HG02852 (cell line): ENCODE measurements at regions not wholly inside any gene's neighbourhood (a gene's known extent, or its start where the extent isn't known, plus 50 kb on each side); places are given as distances from the start of the nearest gene placed in this dataset.

Experiments used
- ATAC-seq: cut with Tn5 transposase; IDR thresholded peaks from one replicate; pipeline ENCODE4 v1.9.1; 2021; ENCODE audit warnings: mild to moderate bottlenecking, moderate library complexity; ENCODE audit not compliant: unreplicated experiment

DNA sequence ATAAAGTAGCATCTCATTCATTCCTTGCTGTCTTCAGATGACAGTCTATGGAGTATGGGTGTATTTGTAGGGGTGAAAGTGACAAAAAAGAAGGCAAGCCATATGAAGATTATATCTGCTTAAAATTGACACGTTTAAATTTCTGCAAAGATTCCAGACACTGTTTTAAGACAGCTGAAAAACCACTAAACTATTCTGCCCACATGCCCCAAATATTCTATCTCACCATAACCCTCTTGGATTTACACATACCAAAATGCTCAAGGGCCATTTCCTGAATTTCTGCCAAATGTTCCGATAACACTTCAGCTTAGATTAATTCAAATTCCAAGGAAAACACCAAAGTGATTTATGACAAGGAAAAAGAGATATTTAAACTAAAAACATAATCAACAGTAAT lies 99.9 kb upstream of the IL6 start:
- no peak for ATAC-seq

DNA sequence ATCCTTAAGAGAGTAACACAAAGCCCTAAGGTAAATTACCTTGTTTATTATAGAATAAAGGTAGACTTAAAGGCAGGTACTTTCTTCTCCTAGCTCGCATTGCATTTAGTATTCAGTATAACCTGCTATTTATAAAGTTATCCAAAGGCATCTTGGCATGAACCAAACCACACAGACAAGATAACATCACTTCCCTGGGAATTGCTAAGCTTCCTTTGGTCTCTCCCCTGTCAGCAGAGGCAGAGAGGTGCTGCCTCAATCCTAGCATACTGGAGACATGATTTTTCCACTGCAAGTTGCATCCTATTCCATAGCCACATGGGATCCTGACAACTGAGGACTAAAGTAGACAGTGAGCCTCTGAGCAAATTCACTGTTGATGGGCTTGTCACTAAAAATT lies 101.7 kb upstream of the IL6 start:
- no peak for ATAC-seq

DNA sequence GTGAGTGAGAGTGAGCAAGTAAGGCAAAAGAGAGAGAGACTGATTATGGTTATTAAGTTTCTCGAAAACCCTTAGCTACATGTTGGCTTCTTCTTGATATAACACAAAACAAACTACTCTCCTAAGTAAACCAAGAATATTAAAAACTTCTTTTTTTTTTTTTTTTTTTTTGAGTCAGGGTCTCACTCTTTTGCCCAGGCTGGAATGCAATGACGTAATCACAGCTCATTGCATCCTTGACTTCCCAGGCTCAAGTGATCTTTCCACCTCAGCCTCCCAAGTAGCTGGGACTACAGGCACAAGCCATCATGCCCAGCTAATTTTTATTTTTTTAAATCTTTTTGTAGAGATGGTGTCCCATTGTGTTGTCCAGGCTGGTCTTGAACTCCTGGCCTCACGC lies 102.2 kb upstream of the IL6 start:
- ATAC-seq: no peak

DNA sequence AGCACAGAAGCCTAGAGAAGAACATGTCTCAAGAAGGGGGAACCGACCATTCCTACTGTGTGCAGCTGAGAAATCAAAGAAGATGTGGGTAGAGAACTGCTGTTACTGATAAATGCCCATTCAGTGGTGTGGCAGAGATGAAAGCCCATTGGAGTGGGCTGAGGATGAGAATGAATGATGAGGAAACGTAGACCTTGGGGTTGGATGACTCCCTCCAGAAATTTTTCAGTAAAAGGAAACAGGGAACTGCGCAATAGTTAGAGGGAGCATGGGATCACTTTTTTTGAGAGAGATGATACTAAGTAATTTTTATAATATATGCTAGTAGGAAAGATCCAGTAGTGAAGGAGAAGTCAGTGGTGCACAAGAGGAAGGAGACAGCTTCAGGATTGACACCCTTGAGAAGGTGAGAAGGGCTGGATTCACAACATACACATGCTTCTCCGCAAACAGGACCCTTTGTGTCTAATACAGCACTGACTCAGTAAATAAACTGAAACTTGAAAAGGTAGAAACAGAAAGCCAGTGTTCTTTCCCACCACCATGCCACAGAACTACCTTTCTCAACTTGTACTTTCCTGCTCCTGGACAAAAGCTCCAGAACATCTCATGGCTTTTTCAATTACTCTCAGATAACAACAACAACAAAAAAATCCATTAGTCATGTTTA lies 104.7 kb upstream of the IL6 start:
- ATAC-seq: no peak

DNA sequence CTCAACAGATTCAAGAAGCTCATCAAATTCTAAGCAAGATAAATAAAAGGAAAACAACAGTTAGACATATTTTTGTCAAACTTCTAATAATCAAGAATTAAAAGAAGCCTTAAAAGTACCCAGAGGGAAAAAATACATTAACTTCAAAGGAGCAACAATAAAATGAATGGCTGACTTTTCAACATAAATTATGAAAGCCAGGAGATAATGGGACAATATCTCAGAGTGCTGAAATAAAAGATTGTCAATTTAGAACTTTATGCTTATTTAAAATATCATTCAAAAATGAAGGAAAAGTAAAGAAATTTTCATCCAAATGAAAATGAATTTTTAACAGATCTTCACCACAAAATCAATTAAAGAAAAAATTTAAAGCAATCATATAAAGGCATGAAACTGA lies 108.5 kb upstream of the IL6 start:
- ATAC-seq: no peak

DNA sequence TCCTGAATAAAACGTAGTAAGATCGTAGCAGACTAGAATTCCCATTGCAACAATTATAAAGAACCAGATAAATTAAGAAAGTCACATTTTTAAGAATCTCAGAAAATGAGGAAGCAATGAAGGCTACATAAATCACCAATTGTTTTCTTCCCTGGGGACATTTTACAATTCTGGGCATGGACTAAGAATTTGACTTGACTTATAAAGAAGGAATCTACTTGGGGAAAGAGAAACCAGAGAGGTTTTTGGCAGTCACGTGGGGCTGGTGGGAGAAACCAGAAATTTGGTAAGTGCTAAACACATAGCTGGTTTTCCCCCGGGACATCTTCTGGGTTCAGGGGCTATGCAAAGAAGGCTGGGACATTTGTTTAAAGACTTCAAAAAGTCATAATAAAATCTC lies 109.8 kb upstream of the IL6 start:
- ATAC-seq: no peak

DNA sequence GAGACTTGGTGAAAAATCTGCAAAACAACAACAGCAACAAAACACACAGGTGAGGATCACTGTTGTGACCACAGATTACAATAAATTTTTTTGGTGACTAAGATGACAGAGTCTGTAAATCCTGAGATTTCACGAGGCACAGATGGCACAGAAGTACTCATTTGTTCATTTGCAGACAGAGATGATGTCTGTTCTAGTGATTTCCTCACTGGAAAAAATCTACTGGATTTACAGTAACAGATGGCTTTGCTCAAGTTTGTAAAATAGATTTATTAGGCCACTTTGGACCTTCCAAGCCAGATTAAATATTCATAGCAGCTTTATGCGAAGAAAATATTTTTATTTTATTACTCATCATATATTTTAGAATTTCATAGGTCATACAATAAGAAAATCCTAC lies 113.5 kb upstream of the IL6 start:
- ATAC-seq: no peak

DNA sequence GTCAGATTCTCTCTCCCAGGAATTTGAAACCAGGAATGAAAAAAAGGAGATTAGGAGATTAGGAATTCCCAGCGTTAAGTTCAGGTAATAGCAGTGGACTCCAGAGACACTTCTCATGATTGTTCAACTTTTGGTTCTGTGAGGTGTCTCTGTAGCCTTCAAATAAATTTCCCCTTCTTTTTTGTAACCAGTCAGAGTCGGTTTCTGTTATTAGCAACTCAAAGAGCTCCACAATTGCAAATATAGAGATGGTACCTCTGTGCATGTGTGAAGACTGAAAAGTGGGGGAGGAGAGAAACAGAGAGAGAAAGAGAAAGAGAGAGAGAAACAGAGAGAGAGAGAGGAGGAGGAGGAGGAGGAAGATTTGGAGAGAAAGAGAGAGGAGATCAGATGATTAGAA lies 112.8 kb upstream of the STEAP1B start:
- peak; percentile 58 for ATAC-seq

DNA sequence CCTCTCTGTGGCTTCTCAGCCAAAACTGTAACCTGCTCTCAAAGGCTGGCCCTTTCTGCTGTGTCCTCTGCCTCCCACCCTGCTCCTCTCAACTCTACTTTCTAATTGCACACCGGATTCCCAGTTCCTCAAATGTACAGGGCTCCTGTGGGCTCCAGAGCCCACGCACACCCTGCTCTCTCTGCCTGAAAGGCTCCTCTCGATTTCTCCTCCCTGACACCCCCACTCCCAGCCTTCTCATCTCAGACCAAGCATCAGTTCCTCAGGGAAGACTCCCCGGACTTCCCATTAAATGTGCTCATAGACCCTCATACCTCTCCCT lies 111.7 kb upstream of the STEAP1B start:
- ATAC-seq: peak; percentile 83

DNA sequence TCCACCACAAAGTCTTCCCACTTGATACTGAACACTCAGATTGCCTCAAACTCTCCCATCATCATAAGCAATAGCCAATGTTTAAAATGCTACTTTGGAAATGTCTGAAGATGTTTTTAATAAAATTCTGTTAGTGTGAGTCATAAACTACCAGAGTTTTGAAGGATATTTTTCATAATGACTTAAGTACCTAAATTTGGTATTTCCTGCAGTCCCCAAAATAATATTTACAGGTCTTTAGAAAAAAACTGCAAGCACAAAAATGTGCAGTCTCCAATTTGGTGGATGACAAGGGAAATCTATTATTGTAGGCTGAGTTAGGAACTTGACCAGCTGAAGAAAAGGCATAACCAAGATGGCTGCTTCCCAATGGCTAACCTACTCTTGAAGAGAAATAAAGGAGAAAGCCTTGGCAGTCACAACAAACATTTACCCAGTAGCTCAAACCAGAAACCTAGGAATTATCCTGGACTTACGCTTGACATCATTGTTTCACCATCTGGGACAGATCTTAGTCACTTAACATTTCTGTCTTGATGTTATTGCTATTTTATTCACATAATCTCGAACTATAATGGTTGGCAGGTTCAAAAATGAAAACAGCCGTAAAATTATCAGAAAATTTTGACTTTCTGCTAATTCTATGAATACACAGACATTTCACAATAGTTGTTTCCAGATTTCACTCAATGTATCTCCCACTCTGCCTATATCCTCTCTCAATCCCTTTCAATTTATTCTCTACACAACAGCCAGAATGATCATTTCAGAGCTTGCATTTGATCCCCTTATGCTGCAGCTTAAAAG lies 111.2 kb upstream of the STEAP1B start:
- ATAC-seq: no peak

DNA sequence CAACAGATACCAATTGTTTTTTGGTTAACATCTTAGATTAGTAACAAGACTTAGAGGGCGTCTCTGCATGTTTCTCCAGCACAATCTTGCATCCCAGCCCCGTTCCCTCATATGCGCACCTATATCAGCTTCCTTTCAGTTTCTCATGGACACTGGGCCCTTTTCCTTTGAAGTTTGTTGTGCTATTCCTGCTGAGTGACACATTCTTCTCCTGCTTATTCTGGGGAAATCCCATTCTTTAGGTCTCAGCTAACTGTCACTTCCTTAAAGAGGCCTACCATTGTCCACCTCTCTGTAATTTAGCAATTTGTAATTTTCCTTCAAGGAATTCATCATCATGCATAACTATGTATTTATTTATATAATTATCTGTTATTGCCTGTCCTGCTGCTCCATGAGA lies 110.3 kb upstream of the STEAP1B start:
- ATAC-seq: no peak

DNA sequence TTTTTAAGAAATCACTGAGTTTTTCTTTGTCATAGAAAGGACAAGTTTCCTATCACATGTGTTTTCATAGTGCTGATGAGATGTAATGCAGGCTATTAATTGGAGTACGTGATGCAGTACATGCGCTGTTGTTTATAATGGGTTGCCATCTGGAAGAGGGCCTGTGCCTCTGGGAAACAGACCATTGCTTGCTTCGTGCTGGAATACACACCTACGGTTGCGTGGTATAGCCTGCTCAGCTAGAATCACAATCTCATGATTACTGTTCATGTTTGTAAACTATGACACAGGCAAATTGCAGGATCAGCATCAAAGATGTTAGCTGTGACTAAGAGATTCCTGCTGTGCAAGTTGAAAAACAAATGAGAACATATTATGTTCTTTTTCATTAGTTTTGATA lies 107.2 kb upstream of the STEAP1B start:
- ATAC-seq: no peak

DNA sequence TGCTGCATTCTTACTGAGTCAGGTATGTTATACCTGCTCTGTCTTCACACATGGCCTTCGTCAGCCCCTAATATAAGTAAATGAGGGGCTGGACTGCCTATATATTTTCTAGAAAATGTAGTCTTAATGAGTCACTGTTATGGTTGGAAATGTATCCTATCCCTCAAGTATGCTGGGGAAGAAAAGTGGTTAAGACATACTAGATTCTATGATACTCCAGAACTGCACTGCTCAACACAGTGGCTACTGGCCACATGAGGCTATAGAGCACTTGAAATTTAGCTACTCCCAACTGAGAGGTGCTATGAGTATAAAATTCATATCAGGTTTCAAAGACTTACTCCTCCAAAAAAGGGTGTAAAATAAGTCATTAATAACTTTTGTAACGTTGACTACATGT lies 104.3 kb upstream of the STEAP1B start:
- ATAC-seq: no peak

DNA sequence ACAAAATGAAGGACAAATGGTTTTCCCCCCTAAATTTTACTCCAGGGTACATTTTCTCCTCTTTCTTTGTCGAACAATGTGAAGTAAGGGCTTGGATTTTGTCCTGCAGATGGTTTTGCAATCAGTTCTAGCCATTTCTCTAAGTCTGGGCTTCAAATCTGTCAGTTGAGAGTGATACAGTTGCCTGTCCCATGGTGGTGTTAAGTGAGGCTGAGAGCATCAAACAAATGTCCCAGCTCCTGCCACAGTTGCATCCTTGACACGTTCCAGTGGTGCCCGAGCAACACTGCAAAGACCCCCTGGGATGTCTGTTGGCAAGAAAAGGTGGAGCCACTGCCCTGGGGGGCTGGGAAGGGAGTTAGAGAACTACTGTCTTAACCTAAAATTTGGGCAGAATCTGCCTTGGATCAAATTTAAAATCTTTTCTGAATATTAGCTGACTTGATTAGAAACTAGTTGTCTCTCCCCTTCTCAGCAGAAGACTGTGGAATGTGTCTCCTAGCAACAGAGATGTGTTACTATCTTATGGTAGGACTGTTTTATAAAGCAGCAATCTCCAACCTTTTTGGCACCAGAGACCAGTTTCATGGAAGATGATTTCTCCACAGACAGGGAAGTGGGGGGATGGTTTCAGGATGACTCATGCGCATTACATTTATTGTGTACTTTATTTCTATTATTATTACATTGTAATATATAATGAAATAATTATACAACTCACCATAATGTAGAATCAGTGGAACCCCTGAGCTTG lies 102.0 kb upstream of the STEAP1B start:
- ATAC-seq: no peak

DNA sequence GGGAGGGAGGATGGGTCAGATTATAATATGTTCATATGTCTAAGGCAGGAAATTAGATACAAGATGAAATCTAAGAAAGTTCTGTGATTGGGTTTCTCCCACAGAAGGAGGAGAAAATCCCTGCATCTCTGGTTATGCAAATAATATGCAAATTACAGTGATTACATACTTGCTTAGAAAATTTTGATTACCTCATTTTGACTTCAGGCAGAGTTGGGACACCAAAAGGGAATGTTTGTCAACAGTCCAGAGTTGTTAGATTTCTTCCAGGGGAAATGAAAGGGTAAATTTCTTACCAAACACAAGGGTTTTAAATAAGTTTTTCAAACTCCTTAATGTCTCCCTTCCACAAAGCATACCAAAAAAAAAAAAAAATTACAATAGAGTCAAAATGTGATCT lies 101.4 kb upstream of the STEAP1B start:
- no peak for ATAC-seq

DNA sequence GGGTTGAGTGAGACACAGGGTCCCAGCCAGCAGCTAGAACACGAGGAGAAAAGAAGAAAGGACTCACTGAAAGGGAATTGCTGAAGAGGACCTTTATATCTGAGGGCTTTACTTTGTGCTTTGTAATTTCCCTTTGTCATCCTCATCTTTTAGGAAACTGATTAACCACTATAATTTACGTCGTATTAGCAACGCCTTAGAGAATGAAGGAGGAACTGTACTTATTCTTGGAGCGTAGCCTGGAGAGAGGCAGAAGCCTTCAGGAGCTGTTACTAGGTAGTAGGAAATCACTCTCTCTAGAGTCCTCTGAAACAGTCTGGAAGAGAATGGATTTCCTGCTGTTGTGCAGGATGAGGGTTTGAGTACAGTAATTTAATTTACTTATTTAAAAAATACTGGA lies 101.0 kb upstream of the STEAP1B start:
- no peak for ATAC-seq

DNA sequence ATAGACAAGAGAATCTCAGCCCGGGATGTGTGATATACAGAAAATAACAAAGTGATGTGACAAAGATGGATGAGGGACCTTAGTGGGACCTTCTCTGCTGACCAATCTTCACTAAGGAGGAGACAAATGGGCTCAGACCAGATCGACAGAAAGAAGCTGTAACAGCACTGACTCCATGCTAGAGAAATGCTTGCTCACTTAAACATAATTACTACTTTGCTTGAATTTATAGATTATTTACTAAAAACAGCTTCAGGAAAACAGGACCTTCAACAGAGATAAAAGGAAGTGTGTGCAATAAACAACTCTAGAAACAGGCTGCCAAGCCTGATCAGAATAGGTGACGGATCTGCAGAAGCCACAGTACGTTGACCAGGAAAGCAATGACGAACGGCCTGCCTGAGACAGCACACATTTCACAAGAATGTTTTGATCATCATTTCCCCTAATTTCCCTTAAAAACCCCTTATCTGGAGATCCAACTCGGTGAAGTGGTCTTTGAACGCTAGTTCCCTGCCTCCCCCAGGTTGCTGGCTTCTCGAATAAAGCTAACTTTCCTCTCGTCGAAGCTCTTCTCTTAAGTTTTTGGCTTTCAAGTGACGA lies 98.4 kb upstream of the STEAP1B start:
- no peak for ATAC-seq

DNA sequence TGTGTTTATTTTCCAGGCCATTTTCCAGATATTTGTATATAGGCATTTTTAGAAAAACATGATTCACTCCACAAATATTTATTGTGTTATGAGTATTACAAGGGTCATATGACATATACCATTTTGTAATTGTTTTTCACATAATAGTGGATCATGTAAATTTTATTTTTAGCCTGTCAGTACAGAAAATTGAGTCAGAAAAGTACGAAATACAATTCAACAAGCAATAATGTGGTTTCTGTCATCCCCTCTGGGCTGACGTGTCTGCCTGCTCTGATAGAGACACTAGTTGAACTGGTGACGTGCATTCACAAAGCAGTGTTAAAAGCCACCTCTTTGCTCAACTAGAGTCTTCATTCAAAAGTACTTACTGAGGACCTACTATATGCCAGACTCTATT lies 97.9 kb upstream of the STEAP1B start:
- ATAC-seq: no peak

DNA sequence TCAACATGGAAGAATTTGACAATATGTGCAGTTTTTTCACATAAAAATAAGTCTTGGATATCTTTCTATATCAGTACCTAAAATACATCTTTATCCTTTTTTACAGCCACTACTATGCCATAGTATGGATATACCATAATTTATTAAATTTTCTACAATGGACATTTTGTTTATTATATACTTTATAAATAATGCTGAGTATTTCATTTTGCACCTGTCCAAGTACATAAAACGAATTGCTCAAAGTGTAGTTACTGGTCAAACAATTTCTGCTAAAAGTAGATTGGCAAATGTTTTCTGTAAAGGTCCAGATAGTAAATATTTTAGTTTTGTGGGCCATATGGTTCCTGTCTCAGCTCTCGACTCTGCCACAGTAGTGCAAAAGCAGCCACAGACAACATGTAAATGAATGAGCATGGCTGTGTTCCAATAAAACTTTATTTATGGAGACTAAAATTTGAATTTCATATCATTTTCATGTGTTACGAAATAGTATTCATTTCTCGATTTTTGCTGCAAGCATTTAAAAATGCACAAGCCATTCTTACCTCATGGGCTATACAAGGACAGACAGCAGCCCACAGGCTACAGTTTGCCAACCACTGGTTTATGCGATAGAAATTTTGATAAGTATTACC lies 96.9 kb upstream of the STEAP1B start:
- no peak for ATAC-seq

DNA sequence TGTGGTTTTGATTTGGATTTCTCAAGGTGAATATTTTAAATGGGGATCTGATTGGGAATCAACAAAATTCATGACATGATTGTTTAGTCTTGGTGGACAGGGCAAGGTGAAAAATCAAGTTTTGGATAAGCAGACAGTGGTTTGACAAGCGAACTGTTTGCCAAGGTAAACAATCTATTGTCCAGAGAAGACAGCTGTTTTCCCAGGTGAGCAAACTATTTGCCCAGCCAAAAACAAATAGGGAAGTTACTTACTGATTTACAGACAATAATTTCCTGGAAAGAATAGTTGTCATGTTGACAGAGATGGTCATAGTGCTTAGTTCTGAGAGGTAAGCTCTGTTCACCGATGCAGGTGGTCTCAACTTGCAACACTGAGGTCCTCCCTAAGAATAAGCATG lies 94.0 kb upstream of the STEAP1B start:
- ATAC-seq: no peak

DNA sequence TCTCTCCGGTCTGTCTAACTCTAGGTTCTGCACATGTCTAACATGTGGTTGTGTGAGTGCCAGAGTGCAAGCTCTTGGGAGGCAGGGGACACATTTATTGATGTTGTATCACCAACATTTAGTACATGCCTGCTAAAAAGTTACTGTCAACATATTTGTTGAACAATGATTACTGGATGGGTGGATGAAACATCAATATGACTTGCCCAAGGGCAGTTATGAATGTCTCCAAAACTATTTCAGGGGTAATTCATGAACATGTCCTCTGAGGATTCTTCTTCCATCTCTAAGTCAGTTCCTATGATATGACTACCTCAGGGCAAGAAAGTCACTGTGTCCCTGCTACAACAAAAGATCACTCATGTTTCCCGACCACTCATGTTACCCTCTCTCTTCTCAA lies 91.3 kb upstream of the STEAP1B start:
- ATAC-seq: no peak
